ENCODE measurements at regions not wholly inside any gene's neighbourhood (a gene's known extent, or its start where the extent isn't known, plus 50 kb on each side); places are given as distances from the start of the nearest gene placed in this dataset.

DNA sequence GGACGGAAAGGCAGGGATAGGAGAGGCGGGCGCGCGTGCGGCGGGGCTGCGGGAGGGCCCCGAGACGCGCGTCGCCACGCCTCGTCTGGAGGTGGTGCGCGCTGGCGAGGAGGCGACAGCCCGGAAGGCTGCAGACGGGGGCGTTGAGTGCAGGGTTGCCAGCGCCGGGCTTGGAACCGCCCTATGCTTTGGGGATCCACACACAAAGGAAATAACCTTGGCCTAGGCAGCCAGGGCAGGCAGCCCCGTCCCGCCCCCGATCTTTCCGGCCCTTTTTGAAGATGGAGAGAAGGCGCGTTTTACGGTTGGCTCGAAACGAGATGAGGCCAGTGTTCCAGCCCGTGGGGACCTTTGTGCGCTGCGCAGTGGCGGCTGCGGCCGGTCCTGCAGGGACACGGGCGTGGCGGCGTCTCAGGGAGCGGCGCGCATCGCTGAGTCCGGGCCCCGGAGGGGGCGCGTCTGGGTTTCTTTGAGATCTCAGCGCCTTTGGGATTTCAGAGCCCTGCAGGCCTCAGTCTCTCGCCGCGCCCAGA lies 50.8 kb upstream of the TRIM2 start:
- peak; percentile 8; the same call in 1 of the 2 replicates for TF ChIP-seq CTCF (conservative IDR thresholded peaks at IDR 0.05; ENCODE audit: low read length)
- H3K4me3 ChIP-seq (ENCODE audit: low read length): peak overlapping the region; percentile 65
- peak; percentile 42 for DNase-seq (ENCODE audit: low read depth)

DNA sequence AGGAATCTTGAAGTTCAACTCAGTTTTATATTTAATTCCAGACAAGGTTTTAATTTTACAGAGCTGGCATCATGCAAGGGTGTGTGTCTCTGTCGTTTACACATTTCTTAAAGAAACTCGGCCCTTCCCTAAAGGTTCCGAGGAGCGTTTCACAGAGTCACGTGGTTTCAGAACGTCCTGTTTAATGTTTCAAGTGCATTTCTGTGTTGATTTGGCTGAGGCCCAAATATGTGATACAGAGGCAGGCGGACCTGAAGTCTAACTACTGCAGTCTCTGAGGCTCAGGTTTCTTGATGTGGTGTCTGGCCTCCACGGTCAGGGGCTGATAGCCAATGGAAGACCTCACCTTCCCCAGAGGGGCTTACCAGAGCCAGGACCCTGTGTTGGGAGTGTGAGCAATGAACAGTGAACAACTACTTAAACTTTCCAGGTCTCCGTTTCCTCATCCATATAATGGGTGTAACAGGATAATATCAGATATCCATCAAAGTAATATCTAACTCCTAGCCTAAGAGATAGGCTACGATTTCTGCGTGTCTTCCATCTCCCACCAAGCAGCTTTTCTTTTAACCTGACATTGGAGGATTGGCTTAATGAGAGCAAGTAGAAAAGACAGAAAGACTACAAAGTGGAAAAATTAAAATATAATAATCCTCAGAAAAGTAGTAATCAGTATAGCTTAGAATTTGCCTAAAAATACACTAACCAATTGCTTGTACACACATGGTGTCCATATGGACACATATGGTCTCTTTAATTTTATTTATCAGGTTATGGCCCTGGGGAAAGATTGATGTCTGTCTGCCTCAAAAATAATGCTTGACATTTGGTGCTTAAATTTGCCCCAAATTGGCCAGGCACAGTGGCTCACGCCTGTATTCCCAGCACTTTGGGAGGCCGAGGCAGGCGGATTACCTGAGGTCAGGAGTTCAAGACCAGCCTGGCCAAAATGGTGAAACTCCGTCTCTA lies 50.0 kb upstream of the TRIM2 start:
- DNase-seq (ENCODE audit: low read depth): peak; percentile 47
- TF ChIP-seq CTCF (conservative IDR thresholded peaks at IDR 0.05; ENCODE audit: low read length): no peak
- H3K4me3 ChIP-seq (ENCODE audit: low read length): peak overlapping the region; percentile 65

Measured in AG10803 (cell line).